Lung (tissue), 11 donors: ENCODE measurements at regions not wholly inside any gene's neighbourhood (a gene's known extent, or its start where the extent isn't known, plus 50 kb on each side); places are given as distances from the start of the nearest gene placed in this dataset.
A peak's percentile ranks its signal among the peaks of the same experiment; 100 is the strongest.

ENCODE experiments used
- ATAC-seq: fragments of 200-7000 bp; cut with Tn5 transposase; one replicate; pipeline ENCODE4 v1.9.1; 2020; ENCODE audit warnings: moderate number of reproducible peaks; ENCODE audit not compliant: insufficient read depth, low FRiP score
- DNase-seq, 3 donors: peaks; one replicate each; pipeline ENCODE4 v3.0.0-alpha.2; 2013 to 2017
- H3K27ac ChIP-seq, 2 donors: one replicate each; pipeline ENCODE4 v1.5.1; 2013; ENCODE audit warnings: mild to moderate bottlenecking in 2 of 2, moderate library complexity in 2 of 2, control low read depth in 1 of 2, inconsistent platforms in 1 of 2, low read depth in 1 of 2, low read length in 1 of 2
- H3K27me3 ChIP-seq, 3 donors: one replicate each; pipeline ENCODE4 v1.5.1; 2013; ENCODE audit warnings: low read length in 2 of 3; ENCODE audit not compliant: control insufficient read depth in 3 of 3, insufficient read depth in 3 of 3
- H3K36me3 ChIP-seq, 4 donors: one replicate each; pipeline ENCODE4 v1.5.1; 2013; ENCODE audit warnings: low read length in 4 of 4, mild to moderate bottlenecking in 1 of 4, moderate library complexity in 1 of 4; ENCODE audit not compliant: control insufficient read depth in 4 of 4, insufficient read depth in 4 of 4
- H3K4me1 ChIP-seq, 5 donors: one replicate each; pipeline ENCODE4 v1.5.1; 2013; ENCODE audit warnings: low read length in 5 of 5, mild to moderate bottlenecking in 2 of 5, moderate library complexity in 1 of 5; ENCODE audit not compliant: control insufficient read depth in 5 of 5, insufficient read depth in 5 of 5
- H3K4me3 ChIP-seq: one replicate; pipeline ENCODE4 v1.5.1; 2013; ENCODE audit warnings: mild to moderate bottlenecking, control low read depth, moderate library complexity
- H3K9ac ChIP-seq, 2 donors: one replicate each; pipeline ENCODE4 v1.5.1; 2013; ENCODE audit warnings: low read length in 2 of 2, control low read depth in 1 of 2; ENCODE audit not compliant: insufficient read depth in 1 of 2
- H3K9me3 ChIP-seq, 4 donors: one replicate each; pipeline ENCODE4 v1.5.1; 2013; ENCODE audit warnings: low read length in 3 of 4, mild to moderate bottlenecking in 1 of 4, moderate library complexity in 1 of 4; ENCODE audit not compliant: control insufficient read depth in 4 of 4, insufficient read depth in 3 of 4
- WGBS, 2 donors: extraction: QIAGEN DNeasy Blood & Tissue Kit; methylation state at CpG; one replicate each; pipeline ENCODE4 v1.1.7; 2013; 5-methylcytosine and 5-hydroxymethylcytosine counted together
- TF ChIP-seq, protein P1 (sequence below): IDR thresholded peaks from 2 replicates; pipeline ENCODE4 v1.5.1; 2012; ENCODE audit warnings: mild to moderate bottlenecking; ENCODE audit errors: control extremely low read depth, extremely low read depth
- donor health status: control.
- donor health status: control.
- donor health status: Bipolar disorder and iron deficiency.
- donor health status: healthy.
- donor health status: DM: yes; HTN: yes; CAD: no.

DNA sequence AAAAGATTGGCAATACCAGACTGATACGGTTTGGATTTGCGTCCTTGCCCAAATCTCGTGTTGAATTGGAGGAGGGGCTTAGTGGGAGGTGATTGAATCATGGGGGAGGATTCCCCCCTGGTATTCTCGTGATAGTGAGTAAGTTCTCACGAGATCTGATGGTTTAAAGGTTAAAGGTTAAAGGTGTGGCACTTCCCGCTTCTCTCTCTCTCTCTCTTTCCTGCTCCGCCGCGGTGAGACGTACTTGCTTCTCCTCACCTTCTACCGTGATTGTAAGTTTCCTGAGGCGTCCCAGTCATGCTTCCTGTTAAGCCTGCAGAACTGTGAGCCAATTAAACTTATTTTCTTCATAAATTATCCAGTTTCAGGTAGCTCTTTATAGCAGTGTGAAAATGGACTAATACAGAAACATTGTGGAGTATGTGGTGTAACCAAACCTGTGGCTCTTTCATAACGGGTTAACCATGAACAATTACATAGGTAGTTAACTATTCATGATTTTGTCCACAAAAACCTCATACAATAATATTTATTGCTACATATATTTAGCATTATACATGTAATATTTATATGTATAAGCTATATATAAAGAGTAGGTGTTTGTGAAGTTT, 107.5 kb downstream of the ANXA1 start:
- Histone ChIP-seq H3K27me3 (no peaks in the 10 kb centered on the region), H3K4me3 (no peak overlapping the region), H3K27ac (no peak overlapping the region), H3K4me1 (no peaks in the 10 kb centered on the region), H3K9me3 (no peaks in the 10 kb centered on the region), H3K36me3 (no peaks in the 10 kb centered on the region), H3K9ac (no peak overlapping the region)
- ATAC-seq (no peak), DNase-seq (no peak)
- WGBS, 2 donors = 87 to 91% methylated on average over 13 of the region's 13 CpGs
- TF ChIP-seq, protein P1, sequence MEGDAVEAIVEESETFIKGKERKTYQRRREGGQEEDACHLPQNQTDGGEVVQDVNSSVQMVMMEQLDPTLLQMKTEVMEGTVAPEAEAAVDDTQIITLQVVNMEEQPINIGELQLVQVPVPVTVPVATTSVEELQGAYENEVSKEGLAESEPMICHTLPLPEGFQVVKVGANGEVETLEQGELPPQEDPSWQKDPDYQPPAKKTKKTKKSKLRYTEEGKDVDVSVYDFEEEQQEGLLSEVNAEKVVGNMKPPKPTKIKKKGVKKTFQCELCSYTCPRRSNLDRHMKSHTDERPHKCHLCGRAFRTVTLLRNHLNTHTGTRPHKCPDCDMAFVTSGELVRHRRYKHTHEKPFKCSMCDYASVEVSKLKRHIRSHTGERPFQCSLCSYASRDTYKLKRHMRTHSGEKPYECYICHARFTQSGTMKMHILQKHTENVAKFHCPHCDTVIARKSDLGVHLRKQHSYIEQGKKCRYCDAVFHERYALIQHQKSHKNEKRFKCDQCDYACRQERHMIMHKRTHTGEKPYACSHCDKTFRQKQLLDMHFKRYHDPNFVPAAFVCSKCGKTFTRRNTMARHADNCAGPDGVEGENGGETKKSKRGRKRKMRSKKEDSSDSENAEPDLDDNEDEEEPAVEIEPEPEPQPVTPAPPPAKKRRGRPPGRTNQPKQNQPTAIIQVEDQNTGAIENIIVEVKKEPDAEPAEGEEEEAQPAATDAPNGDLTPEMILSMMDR = no peak

DNA sequence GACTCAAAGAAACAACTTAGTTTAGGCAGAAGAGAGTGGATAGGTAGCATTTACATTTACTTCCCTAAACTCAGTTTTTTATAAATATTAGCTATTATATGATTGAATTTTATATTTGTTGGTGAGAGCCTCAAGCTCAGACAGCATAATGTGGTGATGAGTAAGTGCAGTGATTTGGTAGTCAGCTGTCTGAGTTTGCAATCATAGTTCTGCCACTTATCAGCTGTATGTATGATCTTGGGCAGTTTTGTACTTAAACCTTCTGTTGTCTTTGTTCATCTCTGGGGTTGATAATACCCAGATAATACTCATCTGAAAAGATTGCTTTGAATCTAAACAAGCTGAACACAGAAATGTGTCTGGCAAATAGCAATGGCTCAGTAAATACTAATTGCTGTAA, 108.8 kb downstream of the ANXA1 start:
- Histone ChIP-seq H3K9me3 (no peaks in the 10 kb centered on the region), H3K4me1 (no peaks in the 10 kb centered on the region), H3K4me3 (no peak overlapping the region), H3K27ac (no peak overlapping the region), H3K36me3 (no peaks in the 10 kb centered on the region), H3K27me3 (no peaks in the 10 kb centered on the region), H3K9ac (no peak overlapping the region)
- DNase-seq = no peak
- no peak for ATAC-seq
- TF ChIP-seq, protein P1 = no peak

DNA sequence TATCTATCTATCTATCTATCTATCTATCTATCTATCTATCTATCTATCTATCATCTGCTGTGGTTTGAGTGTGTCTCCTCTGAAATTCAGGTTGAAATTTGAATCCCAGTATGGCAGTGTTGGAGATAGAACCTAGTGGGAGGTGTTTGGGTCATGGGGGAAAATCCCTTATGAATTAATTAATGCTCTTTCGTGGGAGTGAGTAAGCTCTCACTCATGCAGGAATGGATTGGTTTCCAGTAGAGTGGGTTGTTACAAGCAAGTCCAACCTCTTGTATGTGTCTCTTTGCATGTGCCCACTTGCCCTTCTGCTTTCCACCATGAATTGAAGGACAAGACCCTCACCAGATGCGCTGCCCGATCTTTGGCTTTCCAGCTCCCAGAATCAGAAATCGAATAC, 113.0 kb downstream of the ANXA1 start:
- Histone ChIP-seq H3K36me3 (no peaks in the 10 kb centered on the region), H3K9ac (no peak overlapping the region), H3K9me3 (no peaks in the 10 kb centered on the region), H3K27me3 (no peaks in the 10 kb centered on the region), H3K27ac (no peak overlapping the region), H3K4me3 (no peak overlapping the region), H3K4me1 (no peaks in the 10 kb centered on the region)
- DNase-seq (no peak), ATAC-seq (no peak)
- TF ChIP-seq, protein P1 = no peak
- 92 to 94% methylated on average over 4 of the region's 4 CpGs for WGBS, 2 donors

DNA sequence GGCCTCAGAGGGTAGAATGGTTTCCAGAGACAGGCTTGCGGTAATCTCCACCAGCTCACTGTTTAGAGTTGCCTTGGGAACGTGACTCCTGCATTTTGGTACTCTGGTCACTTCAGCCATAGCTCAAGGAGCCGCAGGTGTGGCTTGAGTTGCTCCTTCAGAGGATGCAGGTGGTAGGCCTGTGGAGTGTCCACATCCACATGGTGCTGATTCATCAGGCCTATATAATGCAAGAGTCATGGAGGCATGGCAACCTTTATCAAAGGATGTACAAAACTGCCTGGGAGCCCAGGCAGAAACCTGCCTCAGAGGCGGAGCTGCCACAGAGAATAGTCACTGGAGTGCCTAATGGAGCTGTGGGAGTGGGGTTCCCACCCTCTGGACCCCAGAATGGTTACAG, 114.2 kb downstream of the ANXA1 start:
- no peaks in the 10 kb centered on the region for H3K27me3 ChIP-seq
- no peak overlapping the region for H3K9ac ChIP-seq
- no peak overlapping the region for H3K27ac ChIP-seq
- DNase-seq = no peak
- TF ChIP-seq, protein P1 = no peak
- 86 to 90% methylated on average over 4 of the region's 4 CpGs for WGBS, 2 donors
- no peaks in the 10 kb centered on the region for H3K36me3 ChIP-seq
- H3K9me3 ChIP-seq = no peaks in the 10 kb centered on the region
- ATAC-seq = no peak
- H3K4me3 ChIP-seq = peak overlapping the region; percentile 8
- no peaks in the 10 kb centered on the region for H3K4me1 ChIP-seq
